ENCODE measurements at regions not wholly inside any gene's neighbourhood (a gene's known extent, or its start where the extent isn't known, plus 50 kb on each side); places are given as distances from the start of the nearest gene placed in this dataset.

GRCh38 chr3:180764481-180764880, 85.2 kb upstream of the CCDC39 start:
- no peak for TF ChIP-seq CTCF (IDR thresholded peaks at IDR 0.05)
- no peak for TF ChIP-seq POLR2A (IDR thresholded peaks at IDR 0.05)
- TF ChIP-seq POLR2AphosphoS5 (IDR thresholded peaks at IDR 0.05), result no peak
